ENCODE measurements at regions not wholly inside any gene's neighbourhood (a gene's known extent, or its start where the extent isn't known, plus 50 kb on each side); places are given as distances from the start of the nearest gene placed in this dataset.

DNA sequence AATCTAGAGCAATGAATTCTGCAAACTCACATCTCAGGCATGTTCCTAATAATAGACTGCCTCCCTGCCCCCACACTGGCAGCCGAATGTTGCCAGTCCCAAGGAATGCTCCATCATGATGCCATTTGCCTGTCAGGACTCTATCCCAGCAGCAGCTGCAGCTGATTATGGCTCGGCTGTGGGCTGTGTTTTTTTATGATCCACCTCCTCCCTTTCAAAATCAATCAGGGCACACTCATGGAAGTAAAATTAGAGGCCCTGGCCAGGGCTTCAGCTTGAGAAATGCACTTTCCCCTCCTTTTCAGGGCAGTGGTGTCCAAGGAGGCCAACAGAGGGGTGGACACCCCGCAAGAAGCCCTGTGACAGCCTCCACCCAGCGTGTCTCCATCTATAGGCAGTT is 176.7 kb upstream of the S1PR3 start:
- intact Hi-C loops (cut with DNase I), result no loop called here
- DNase-seq (peak in 2 of 5 donors; percentile 23 to 50), FAIRE-seq (no peak)
- Histone ChIP-seq H3K36me3 (ENCODE audit: control insufficient read depth in 2 of 3, insufficient read depth in 3 of 3, low read length in 3 of 3) (no peaks in the 10 kb centered on the region), H3K4me1 (ENCODE audit: control insufficient read depth in 2 of 3, insufficient read depth in 2 of 3, low read depth in 1 of 3, low read length in 3 of 3) (peaks cover 0 to 5% (median 3%) of the 10 kb centered on the region in 3 donors), H3K27me3 (ENCODE audit: control insufficient read depth, insufficient read depth, low read length) (no peaks in the 10 kb centered on the region), H3K9ac (ENCODE audit: low read length in 3 of 3) (no peak overlapping the region), H3K4me3 (ENCODE audit: low read length in 3 of 3) (no peak overlapping the region), H3K27ac (ENCODE audit: low read depth in 2 of 2, low read length in 2 of 2) (no peak overlapping the region), H3K9me3 (ENCODE audit: control insufficient read depth in 2 of 3, insufficient read depth in 1 of 3, low read length in 3 of 3) (no peaks in the 10 kb centered on the region)
- TF ChIP-seq CTCF (IDR thresholded peaks at IDR 0.05; ENCODE audit: borderline replicate concordance, extremely low read depth, insufficient read depth), result no peak

DNA sequence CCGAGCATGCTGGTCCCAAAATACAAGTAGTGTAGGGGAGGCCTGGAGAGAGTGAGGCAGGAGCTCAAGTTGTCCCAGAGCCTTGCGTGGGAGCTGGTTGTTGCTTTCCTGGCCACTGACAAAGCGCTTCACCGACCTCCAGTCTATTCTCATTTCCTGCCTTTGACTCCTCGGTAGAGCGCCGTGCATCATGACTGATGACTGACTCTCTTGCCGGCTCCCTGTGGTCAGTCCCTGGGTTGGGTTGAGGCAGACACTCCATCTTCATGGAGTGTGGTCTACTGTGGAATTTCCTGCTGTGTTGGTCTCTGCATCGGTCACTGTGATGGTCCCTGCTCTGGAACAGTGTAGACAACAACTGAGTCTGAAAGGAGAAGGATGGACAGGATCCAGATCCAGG is 175.1 kb upstream of the S1PR3 start:
- no peak for TF ChIP-seq CTCF (IDR thresholded peaks at IDR 0.05; ENCODE audit: borderline replicate concordance, extremely low read depth, insufficient read depth)
- Histone ChIP-seq H3K4me1 (ENCODE audit: control insufficient read depth in 2 of 3, insufficient read depth in 2 of 3, low read depth in 1 of 3, low read length in 3 of 3) (peaks cover 0 to 3% (median 2%) of the 10 kb centered on the region in 3 donors), H3K27me3 (ENCODE audit: control insufficient read depth, insufficient read depth, low read length) (no peaks in the 10 kb centered on the region), H3K9me3 (ENCODE audit: control insufficient read depth in 2 of 3, insufficient read depth in 1 of 3, low read length in 3 of 3) (no peaks in the 10 kb centered on the region), H3K36me3 (ENCODE audit: control insufficient read depth in 2 of 3, insufficient read depth in 3 of 3, low read length in 3 of 3) (no peaks in the 10 kb centered on the region), H3K4me3 (ENCODE audit: low read length in 3 of 3) (no peak overlapping the region), H3K9ac (ENCODE audit: low read length in 3 of 3) (no peak overlapping the region), H3K27ac (ENCODE audit: low read depth in 2 of 2, low read length in 2 of 2) (no peak overlapping the region)
- DNase-seq, result no peak
- no peak for FAIRE-seq
- intact Hi-C loops (cut with DNase I), result no loop called here

DNA sequence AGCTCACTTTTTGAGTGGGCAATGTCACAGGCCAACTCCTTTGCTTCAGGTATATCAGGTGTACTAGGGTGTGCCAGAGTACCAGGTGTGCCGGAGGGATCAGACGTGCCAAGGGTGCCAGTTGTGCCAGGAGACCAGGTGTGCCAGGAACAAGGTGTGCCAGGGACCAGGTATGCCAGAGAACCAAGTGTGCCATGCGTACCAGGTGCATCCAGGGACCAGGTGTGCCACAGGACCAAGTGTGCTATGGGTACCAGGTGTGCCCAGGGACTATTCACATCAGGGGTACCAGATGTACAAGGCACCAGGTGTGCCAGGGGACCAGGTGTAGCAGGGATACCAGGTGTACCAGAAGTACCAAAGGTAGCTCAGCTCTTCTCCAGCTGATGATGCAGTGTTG is 174.7 kb upstream of the S1PR3 start:
- H3K4me3 ChIP-seq (ENCODE audit: low read length in 3 of 3), result no peak overlapping the region
- no peak for DNase-seq
- no peak for TF ChIP-seq CTCF (IDR thresholded peaks at IDR 0.05; ENCODE audit: borderline replicate concordance, extremely low read depth, insufficient read depth)
- FAIRE-seq, result no peak
- H3K4me1 ChIP-seq (ENCODE audit: control insufficient read depth in 2 of 3, insufficient read depth in 2 of 3, low read depth in 1 of 3, low read length in 3 of 3), result peaks cover 0 to 2% (median 0%) of the 10 kb centered on the region in 3 donors
- no peaks in the 10 kb centered on the region for H3K9me3 ChIP-seq (ENCODE audit: control insufficient read depth in 2 of 3, insufficient read depth in 1 of 3, low read length in 3 of 3)
- no peaks in the 10 kb centered on the region for H3K27me3 ChIP-seq (ENCODE audit: control insufficient read depth, insufficient read depth, low read length)
- H3K27ac ChIP-seq (ENCODE audit: low read depth in 2 of 2, low read length in 2 of 2), result no peak overlapping the region
- intact Hi-C loops (cut with DNase I), result no loop called here
- H3K9ac ChIP-seq (ENCODE audit: low read length in 3 of 3), result no peak overlapping the region
- no peaks in the 10 kb centered on the region for H3K36me3 ChIP-seq (ENCODE audit: control insufficient read depth in 2 of 3, insufficient read depth in 3 of 3, low read length in 3 of 3)

- no peak for FAIRE-seq
- no peak overlapping the region for H3K27ac ChIP-seq (ENCODE audit: low read depth in 2 of 2, low read length in 2 of 2)
- no peaks in the 10 kb centered on the region for H3K9me3 ChIP-seq (ENCODE audit: control insufficient read depth in 2 of 3, insufficient read depth in 1 of 3, low read length in 3 of 3)
- no peaks in the 10 kb centered on the region for H3K27me3 ChIP-seq (ENCODE audit: control insufficient read depth, insufficient read depth, low read length)
- peaks cover 0 to 2% (median 0%) of the 10 kb centered on the region in 3 donors for H3K4me1 ChIP-seq (ENCODE audit: control insufficient read depth in 2 of 3, insufficient read depth in 2 of 3, low read depth in 1 of 3, low read length in 3 of 3)
- intact Hi-C loops (cut with DNase I), result no loop called here
- no peak overlapping the region for H3K9ac ChIP-seq (ENCODE audit: low read length in 3 of 3)
- DNase-seq, result no peak
- no peak overlapping the region for H3K4me3 ChIP-seq (ENCODE audit: low read length in 3 of 3)
- H3K36me3 ChIP-seq (ENCODE audit: control insufficient read depth in 2 of 3, insufficient read depth in 3 of 3, low read length in 3 of 3), result no peaks in the 10 kb centered on the region
- no peak for TF ChIP-seq CTCF (IDR thresholded peaks at IDR 0.05; ENCODE audit: borderline replicate concordance, extremely low read depth, insufficient read depth)
Observed at GRCh38 chr9:88817628-88818027, 173.6 kb upstream of the S1PR3 start.
